Activated T-helper 1 cell treated with anti-CD3 and anti-CD28 coated beads, Interleukin-12 subunit alpha, Interleukin-12 subunit beta, Interleukin-2, Interleukin-4 antibody, amounts not matched to agents 30 ng/mL and 10 ng/mL and 1 ng/mL, durations not matched to agents 14 hours and 24 hours and 36 hours (primary cell): ENCODE measurements at regions not wholly inside any gene's neighbourhood (a gene's known extent, or its start where the extent isn't known, plus 50 kb on each side); places are given as distances from the start of the nearest gene placed in this dataset.
"Not testable (repeated sequence)": the region's sequence is repeated elsewhere in the genome, so short reads cannot be mapped to it uniquely, and the experiment has no call there.

Experiments used
- DNase-seq: peaks from one replicate; pipeline ENCODE4 v3.0.0; 2021; ENCODE audit warnings: low spot score
- H3K27ac Mint-ChIP-seq: one replicate; pipeline ENCODE4 v1.8.0; 2021; ENCODE audit warnings: mild to moderate bottlenecking, mixed read lengths
- H3K27me3 Mint-ChIP-seq: one replicate; pipeline ENCODE4 v1.8.0; 2022; ENCODE audit warnings: mild to moderate bottlenecking, moderate library complexity, mixed read lengths; ENCODE audit not compliant: insufficient read depth
- H3K36me3 Mint-ChIP-seq: one replicate; pipeline ENCODE4 v1.8.0; 2021; ENCODE audit warnings: low read depth, mixed read lengths
- H3K4me1 Mint-ChIP-seq: one replicate; pipeline ENCODE4 v1.8.0; 2021; ENCODE audit warnings: low read depth, mixed read lengths
- H3K4me3 Mint-ChIP-seq: one replicate; pipeline ENCODE4 v1.8.0; 2021; ENCODE audit warnings: mild to moderate bottlenecking, moderate library complexity, mixed read lengths
- H3K9me3 Mint-ChIP-seq: one replicate; pipeline ENCODE4 v1.8.0; 2021; ENCODE audit warnings: mixed read lengths
- intact Hi-C: fragments of 100-400 bp; cut with micrococcal nuclease; formaldehyde crosslinking; loops from one replicate; pipeline ENCODE4 v1.15.1; 2024

DNA sequence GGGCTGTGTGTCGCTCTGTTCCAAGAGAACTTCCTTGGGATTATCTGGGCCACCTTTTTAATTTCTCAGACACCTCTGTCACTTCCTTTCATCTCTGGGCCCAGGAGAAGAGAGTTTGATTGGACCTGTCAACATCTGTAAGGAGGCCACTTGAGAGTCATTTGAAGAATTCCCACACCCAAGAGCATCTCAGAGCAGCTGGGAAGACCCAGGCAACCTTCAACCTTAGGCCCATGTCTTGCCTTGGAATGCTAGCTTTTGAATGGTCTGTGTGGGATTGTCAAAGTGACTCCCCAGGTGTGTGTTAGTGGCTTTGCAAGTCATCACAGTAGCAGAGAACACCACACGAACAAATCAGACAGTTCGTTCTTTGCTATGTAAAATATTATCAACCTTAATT, 280.3 kb downstream of the CYRIA start:
- Mint-ChIP-seq H3K27me3 (no peaks in the 10 kb centered on the region), H3K9me3 (no peaks in the 10 kb centered on the region), H3K27ac (no peak overlapping the region), H3K36me3 (no peaks in the 10 kb centered on the region), H3K4me1 (no peaks in the 10 kb centered on the region), H3K4me3 (no peak overlapping the region)
- DNase-seq, result no peak
- intact Hi-C loops, result no loop called here

DNA sequence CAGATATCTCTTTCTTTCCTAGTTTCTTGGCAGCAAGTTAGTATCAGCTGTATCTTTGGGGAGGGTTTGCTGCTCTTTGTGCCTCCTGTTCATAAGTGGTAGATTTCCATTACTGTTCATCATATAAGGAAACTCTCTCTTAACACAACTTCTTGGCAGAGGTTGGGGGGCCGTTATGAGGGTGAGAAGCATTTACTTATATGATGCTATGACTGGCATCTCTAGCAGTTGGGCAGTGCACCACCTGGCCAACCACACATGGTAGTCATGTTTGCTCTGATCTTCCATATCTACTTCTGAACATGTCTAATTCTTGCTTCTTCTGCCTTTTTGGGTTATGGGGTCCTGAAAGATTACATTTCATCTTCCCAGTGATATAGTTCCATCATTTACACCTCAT, 282.2 kb downstream of the CYRIA start:
- H3K27me3 Mint-ChIP-seq, result no peaks in the 10 kb centered on the region
- no peak for DNase-seq
- H3K9me3 Mint-ChIP-seq, result no peaks in the 10 kb centered on the region
- no peak overlapping the region for H3K4me3 Mint-ChIP-seq
- no peaks in the 10 kb centered on the region for H3K4me1 Mint-ChIP-seq
- no peak overlapping the region for H3K27ac Mint-ChIP-seq
- intact Hi-C loops, result no loop called here
- H3K36me3 Mint-ChIP-seq, result no peaks in the 10 kb centered on the region

DNA sequence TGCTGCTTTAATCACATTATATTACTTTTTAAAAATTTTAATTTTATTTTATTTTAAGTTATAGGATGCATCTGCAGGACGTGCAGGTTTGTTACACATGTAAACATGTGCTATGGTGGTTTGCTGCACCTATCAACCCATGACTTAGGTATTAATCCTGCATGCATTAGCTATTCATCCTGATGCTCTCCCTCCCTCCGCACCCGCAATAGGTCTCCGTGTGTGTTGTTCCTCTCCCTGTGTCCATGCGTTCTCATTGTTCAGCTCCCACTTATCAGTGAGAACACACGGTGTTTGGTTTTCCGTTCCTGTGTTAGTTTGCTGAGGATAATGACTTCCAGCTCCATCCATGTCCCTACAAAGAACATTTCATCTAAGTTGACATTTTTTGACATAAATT, 283.2 kb downstream of the CYRIA start:
- Mint-ChIP-seq H3K4me1 (no peaks in the 10 kb centered on the region), H3K9me3 (no peaks in the 10 kb centered on the region), H3K36me3 (no peaks in the 10 kb centered on the region), H3K27ac (no peak overlapping the region), H3K27me3 (no peaks in the 10 kb centered on the region), H3K4me3 (no peak overlapping the region)
- intact Hi-C loops, result no loop called here
- no peak for DNase-seq

DNA sequence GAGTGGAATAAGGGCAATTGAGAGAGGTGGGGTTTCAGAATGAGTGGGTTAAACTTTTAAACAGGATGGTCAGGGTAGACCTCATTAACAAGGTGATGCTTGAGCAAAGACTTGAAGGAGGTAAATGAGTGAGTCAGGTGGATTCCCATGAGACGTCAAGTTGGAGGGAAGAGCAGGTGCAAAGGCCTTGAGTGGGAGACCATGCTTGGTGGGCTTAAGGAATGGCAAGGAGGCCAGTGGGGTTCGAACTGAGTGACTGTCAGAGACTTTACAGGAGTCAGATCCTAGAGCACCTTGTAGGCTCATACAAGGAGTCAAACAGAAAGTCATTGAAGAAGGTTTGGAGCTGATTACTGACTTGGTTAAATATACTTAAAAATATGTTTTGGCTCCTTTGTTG, 284.1 kb downstream of the CYRIA start:
- DNase-seq, result no peak
- intact Hi-C loops, result no loop called here
- Mint-ChIP-seq H3K27me3 (no peaks in the 10 kb centered on the region), H3K9me3 (no peaks in the 10 kb centered on the region), H3K4me1 (no peaks in the 10 kb centered on the region), H3K4me3 (no peak overlapping the region), H3K27ac (no peak overlapping the region), H3K36me3 (no peaks in the 10 kb centered on the region)

DNA sequence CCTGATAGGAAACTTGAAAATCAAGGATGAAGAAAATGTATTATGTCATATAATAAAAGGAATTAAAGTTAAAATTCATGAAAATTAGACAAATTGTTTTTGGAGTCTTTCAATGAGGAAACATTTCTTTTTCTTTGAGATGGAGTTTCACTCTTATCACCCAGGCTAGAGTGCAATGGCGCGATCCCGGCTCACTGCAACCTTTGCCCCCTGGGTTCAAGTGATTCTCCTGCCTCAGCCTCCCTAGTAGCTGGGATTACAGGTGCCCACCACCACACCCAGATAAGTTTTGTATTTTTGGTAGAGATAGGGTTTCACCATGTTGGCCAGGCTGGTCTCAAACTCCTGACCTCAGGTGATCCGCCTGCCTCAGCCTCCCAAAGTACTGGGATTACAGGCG, 285.7 kb downstream of the CYRIA start:
- H3K9me3 Mint-ChIP-seq, DNase-seq, H3K4me1 Mint-ChIP-seq, H3K36me3 Mint-ChIP-seq, H3K4me3 Mint-ChIP-seq, H3K27me3 Mint-ChIP-seq, intact Hi-C loops, H3K27ac Mint-ChIP-seq: not testable (repeated sequence)

DNA sequence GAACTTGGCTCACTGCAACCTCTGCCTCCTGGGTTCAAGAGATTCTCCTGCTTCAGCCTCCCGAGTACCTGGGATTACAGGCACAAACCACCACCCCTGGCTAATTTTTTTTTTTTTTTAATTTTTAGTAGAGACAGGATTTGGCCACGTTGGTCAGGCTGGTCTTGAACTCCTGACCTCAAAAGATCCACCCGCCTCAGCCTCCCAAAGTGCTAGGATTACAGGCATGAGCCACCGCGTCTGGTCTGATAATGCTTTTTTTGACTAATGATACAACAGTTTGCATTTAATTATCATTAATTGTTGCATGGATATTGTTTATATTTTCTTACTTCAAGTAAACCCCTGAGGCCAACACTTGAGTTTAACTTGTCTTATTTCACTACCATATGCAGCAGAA, 286.6 kb downstream of the CYRIA start:
- H3K36me3 Mint-ChIP-seq, H3K9me3 Mint-ChIP-seq, DNase-seq, intact Hi-C loops, H3K4me3 Mint-ChIP-seq, H3K4me1 Mint-ChIP-seq, H3K27me3 Mint-ChIP-seq, H3K27ac Mint-ChIP-seq: not testable (repeated sequence)

DNA sequence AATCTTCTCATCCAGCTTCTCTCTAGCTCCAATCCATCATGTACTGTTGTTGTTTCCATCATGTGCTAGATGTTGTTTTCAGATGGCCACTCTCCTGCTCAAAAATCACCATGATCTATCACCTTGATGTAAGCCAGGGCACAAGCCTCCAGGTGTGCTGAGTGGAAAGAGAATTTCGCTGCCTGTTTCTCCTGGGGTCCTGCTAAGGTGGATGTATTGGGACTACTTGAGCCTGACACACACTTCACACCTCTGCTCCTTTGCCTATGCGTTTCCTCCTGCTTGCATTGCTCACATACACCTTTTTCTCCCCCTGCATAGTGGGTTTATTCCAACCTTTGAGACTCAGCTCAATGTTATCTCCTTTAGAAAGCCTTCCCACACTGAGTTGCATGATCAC, 287.6 kb downstream of the CYRIA start:
- H3K9me3 Mint-ChIP-seq, result no peaks in the 10 kb centered on the region
- no peaks in the 10 kb centered on the region for H3K4me1 Mint-ChIP-seq
- no peak for DNase-seq
- no peak overlapping the region for H3K4me3 Mint-ChIP-seq
- intact Hi-C loops, result no loop called here
- H3K27ac Mint-ChIP-seq, result no peak overlapping the region
- H3K36me3 Mint-ChIP-seq, result no peaks in the 10 kb centered on the region
- no peaks in the 10 kb centered on the region for H3K27me3 Mint-ChIP-seq

DNA sequence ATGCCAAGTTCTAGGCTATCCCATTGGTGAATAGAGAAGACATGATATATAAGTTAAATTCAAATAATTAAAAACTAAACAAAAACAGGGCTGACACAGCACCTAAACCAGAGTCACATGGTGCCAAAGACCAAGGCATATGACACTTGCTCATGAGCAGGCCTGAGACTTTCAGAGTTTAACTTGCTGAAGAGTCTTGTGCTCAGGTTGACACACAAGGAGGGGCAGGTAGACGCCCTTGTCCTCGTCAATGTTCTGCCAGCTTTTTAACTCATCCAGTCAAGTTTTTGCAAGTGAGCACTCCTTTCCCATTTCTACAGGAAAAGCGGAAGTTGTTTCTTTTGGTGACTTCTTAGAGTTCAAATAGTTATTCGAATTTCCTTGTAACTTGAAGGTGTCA, 289.7 kb downstream of the CYRIA start:
- Mint-ChIP-seq H3K4me3 (no peak overlapping the region), H3K36me3 (no peaks in the 10 kb centered on the region), H3K27me3 (no peaks in the 10 kb centered on the region), H3K9me3 (no peaks in the 10 kb centered on the region), H3K27ac (no peak overlapping the region), H3K4me1 (no peaks in the 10 kb centered on the region)
- DNase-seq, result no peak
- intact Hi-C loops, result no loop called here

DNA sequence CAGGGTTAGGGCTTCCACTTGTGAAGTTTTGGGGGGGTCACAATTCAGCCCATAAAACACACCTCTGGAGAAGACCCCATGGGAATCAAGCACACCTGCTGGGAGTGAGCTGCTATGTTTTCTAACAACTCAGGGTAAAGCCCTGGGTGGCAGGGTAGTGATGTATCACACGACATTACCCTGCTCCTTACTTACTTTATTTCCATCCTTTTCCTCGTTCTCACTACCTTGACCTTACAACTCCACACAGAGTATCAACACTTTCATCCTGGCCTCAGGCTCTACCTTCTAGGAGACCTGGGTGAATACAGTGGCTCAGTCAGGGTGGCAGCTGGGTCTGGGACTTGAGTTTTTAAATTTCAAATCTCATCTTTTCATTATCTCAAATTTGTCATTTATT, 290.3 kb downstream of the CYRIA start:
- Mint-ChIP-seq H3K27me3 (no peaks in the 10 kb centered on the region), H3K4me1 (no peaks in the 10 kb centered on the region), H3K36me3 (no peaks in the 10 kb centered on the region), H3K4me3 (no peak overlapping the region), H3K9me3 (no peaks in the 10 kb centered on the region), H3K27ac (no peak overlapping the region)
- intact Hi-C loops, result no loop called here
- DNase-seq, result no peak

DNA sequence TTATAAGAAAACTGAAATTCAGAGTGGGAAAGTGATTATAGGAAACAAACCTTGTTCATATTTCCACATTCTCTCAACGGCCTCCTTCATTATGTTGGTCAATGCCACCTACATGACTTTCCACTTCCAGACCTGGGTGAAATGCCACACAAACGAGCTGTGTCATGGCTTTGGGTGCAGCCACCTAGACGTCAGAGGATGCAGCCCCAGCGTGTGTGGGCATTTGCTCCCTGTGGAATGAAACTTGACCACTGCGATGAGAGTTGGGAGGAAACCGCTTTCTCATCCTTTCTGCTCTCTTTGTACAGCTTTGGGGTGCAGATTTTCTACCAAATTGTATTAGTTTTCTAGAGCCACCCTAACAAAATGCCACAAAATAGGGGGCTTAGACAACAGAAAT, 291.0 kb downstream of the CYRIA start:
- DNase-seq, result no peak
- Mint-ChIP-seq H3K36me3 (no peaks in the 10 kb centered on the region), H3K27ac (no peak overlapping the region), H3K4me3 (no peak overlapping the region), H3K4me1 (no peaks in the 10 kb centered on the region), H3K9me3 (no peaks in the 10 kb centered on the region), H3K27me3 (no peaks in the 10 kb centered on the region)
- intact Hi-C loops, result no loop called here

DNA sequence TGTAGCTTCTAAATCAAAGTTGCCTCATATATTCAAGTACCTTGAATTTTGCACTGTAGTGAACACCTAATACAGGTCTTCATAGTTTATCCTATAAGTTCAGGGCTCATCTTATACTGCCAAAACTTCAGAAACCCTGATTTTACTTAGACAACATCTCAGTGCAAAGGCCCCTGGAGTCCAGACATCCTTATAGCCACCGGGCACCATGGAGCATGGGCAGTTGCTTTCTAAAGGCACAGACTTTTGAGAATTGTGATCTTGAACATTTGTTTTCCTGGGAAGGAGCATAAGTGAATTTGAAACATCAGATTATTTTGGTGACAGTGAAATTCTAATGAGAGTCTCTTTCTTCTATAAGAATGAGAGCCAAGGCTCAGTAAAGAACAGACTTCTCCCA, 292.3 kb downstream of the CYRIA start:
- H3K27ac Mint-ChIP-seq, result no peak overlapping the region
- no peaks in the 10 kb centered on the region for H3K36me3 Mint-ChIP-seq
- intact Hi-C loops, result no loop called here
- no peak for DNase-seq
- no peaks in the 10 kb centered on the region for H3K27me3 Mint-ChIP-seq
- H3K4me3 Mint-ChIP-seq, result no peak overlapping the region
- H3K4me1 Mint-ChIP-seq, result no peaks in the 10 kb centered on the region
- no peaks in the 10 kb centered on the region for H3K9me3 Mint-ChIP-seq

DNA sequence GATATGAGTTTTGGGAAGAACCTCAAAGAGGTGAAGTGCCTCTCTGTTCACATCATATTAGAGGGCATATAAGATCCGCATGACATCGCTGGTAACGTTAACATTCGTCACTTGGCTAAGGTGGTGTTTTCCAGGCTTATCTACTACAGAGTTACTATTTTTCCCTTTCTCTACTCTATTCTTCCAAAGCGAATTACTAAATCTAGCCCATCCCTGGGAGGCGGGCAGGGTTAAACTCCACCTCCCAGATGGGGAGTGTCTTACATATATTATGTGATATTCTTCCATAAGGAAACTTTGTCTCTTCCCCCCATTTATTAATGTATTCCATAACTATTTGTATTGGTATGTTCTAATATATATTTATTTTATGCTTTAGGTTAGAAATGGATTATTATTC, 293.9 kb downstream of the CYRIA start:
- H3K4me1 Mint-ChIP-seq, result no peaks in the 10 kb centered on the region
- no peaks in the 10 kb centered on the region for H3K36me3 Mint-ChIP-seq
- intact Hi-C loops, result no loop called here
- H3K9me3 Mint-ChIP-seq, result no peaks in the 10 kb centered on the region
- no peak overlapping the region for H3K4me3 Mint-ChIP-seq
- no peaks in the 10 kb centered on the region for H3K27me3 Mint-ChIP-seq
- no peak overlapping the region for H3K27ac Mint-ChIP-seq
- DNase-seq, result no peak

DNA sequence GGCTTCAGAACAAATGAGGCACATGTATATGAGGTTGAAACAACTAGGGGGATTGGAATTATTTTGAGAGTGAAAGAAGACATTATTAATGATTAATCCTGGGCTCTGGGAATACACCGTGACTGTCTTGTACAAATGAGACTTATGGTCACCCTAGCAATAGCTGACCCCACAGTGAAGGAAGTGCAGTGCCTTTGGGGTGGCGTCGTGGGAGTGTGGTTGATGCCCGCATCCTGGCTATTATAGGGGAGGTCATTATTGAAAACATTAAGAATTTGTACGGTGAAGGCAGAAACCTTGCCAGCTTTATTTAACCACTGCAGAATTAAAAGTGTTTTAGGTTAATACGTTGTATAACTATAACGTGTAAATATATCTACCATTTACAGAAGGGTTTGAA, 296.7 kb downstream of the CYRIA start:
- Mint-ChIP-seq H3K4me1 (no peaks in the 10 kb centered on the region), H3K27me3 (no peaks in the 10 kb centered on the region), H3K27ac (no peak overlapping the region), H3K9me3 (no peaks in the 10 kb centered on the region), H3K4me3 (no peak overlapping the region), H3K36me3 (no peaks in the 10 kb centered on the region)
- DNase-seq, result no peak
- intact Hi-C loops, result no loop called here

DNA sequence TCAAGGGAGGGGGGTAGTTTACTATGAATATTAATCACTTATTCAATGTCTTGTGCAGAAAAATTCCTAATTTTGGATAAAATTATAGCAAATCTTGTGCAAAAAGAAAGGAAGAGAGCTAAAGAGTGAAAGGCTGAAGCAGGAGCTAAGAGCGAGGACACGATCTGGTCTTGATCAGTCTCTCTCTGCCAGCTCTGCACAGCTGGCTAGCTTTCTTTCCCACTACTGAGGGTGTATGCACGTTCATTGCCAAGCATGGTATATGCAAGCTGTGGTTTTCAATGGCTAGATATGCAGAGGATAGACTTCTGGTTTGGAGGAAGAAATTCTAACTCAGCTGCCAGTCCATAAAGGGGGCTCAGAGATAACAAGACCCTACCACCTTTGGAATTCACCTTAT, 297.3 kb downstream of the CYRIA start:
- H3K27ac Mint-ChIP-seq, result no peak overlapping the region
- no peaks in the 10 kb centered on the region for H3K27me3 Mint-ChIP-seq
- no peaks in the 10 kb centered on the region for H3K36me3 Mint-ChIP-seq
- no peak overlapping the region for H3K4me3 Mint-ChIP-seq
- intact Hi-C loops, result no loop called here
- no peaks in the 10 kb centered on the region for H3K9me3 Mint-ChIP-seq
- no peak for DNase-seq
- H3K4me1 Mint-ChIP-seq, result no peaks in the 10 kb centered on the region
